ENCODE measurements at regions not wholly inside any gene's neighbourhood (a gene's known extent, or its start where the extent isn't known, plus 50 kb on each side); places are given as distances from the start of the nearest gene placed in this dataset.

GRCh38 chr6:104320896-104321295 is 538.8 kb downstream of the HACE1 start:
- no peak overlapping the region for H3K9ac ChIP-seq
- no peak overlapping the region for H2AFZ ChIP-seq (ENCODE audit: low read depth)
- no peaks in the 10 kb centered on the region for H4K20me1 ChIP-seq (ENCODE audit: insufficient read depth)
- H3F3A ChIP-seq (replicated peaks; ENCODE audit: insufficient read depth), result no peaks in the 10 kb centered on the region
- CTCF ChIA-PET, result no interaction called here
- WGBS (ENCODE audit: low lambda C conversion rate), result 34% methylated on average over 4 of the region's 4 CpGs
- TF ChIP-seq, protein P1, sequence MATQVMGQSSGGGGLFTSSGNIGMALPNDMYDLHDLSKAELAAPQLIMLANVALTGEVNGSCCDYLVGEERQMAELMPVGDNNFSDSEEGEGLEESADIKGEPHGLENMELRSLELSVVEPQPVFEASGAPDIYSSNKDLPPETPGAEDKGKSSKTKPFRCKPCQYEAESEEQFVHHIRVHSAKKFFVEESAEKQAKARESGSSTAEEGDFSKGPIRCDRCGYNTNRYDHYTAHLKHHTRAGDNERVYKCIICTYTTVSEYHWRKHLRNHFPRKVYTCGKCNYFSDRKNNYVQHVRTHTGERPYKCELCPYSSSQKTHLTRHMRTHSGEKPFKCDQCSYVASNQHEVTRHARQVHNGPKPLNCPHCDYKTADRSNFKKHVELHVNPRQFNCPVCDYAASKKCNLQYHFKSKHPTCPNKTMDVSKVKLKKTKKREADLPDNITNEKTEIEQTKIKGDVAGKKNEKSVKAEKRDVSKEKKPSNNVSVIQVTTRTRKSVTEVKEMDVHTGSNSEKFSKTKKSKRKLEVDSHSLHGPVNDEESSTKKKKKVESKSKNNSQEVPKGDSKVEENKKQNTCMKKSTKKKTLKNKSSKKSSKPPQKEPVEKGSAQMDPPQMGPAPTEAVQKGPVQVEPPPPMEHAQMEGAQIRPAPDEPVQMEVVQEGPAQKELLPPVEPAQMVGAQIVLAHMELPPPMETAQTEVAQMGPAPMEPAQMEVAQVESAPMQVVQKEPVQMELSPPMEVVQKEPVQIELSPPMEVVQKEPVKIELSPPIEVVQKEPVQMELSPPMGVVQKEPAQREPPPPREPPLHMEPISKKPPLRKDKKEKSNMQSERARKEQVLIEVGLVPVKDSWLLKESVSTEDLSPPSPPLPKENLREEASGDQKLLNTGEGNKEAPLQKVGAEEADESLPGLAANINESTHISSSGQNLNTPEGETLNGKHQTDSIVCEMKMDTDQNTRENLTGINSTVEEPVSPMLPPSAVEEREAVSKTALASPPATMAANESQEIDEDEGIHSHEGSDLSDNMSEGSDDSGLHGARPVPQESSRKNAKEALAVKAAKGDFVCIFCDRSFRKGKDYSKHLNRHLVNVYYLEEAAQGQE (IDR thresholded peaks at IDR 0.05; ENCODE audit: low read depth, low read length), result no peak
- TF ChIP-seq MXI1 (IDR thresholded peaks at IDR 0.05; ENCODE audit: low read depth, low read length), result no peak
- no peak for TF ChIP-seq MEF2A (IDR thresholded peaks at IDR 0.05; ENCODE audit: borderline replicate concordance, low read depth)
- TF ChIP-seq TCF12 (IDR thresholded peaks at IDR 0.05), result no peak
- TF ChIP-seq, protein P2, sequence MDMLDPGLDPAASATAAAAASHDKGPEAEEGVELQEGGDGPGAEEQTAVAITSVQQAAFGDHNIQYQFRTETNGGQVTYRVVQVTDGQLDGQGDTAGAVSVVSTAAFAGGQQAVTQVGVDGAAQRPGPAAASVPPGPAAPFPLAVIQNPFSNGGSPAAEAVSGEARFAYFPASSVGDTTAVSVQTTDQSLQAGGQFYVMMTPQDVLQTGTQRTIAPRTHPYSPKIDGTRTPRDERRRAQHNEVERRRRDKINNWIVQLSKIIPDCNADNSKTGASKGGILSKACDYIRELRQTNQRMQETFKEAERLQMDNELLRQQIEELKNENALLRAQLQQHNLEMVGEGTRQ (IDR thresholded peaks at IDR 0.05; ENCODE audit: borderline replicate concordance, low read depth, low read length), result no peak
- no peak for TF ChIP-seq YY1 (IDR thresholded peaks at IDR 0.05; ENCODE audit: low read depth)
- no peak for TF ChIP-seq USF1 (IDR thresholded peaks at IDR 0.05; ENCODE audit: borderline replicate concordance, low read depth)
- TF ChIP-seq RCOR1 (IDR thresholded peaks at IDR 0.05; ENCODE audit: low read length), result no peak
- no peak for TF ChIP-seq FOXM1 (IDR thresholded peaks at IDR 0.05; ENCODE audit: low read depth)
- TF ChIP-seq CTCF (IDR thresholded peaks at IDR 0.05), result no peak
- TF ChIP-seq NRF1 (IDR thresholded peaks at IDR 0.05; ENCODE audit: low read depth, low read length), result no peak
- TF ChIP-seq RFX5 (IDR thresholded peaks at IDR 0.05; ENCODE audit: low read length), result no peak
- TF ChIP-seq RXRA (IDR thresholded peaks at IDR 0.05; ENCODE audit: borderline replicate concordance, low read depth), result no peak
- TF ChIP-seq, protein P3, sequence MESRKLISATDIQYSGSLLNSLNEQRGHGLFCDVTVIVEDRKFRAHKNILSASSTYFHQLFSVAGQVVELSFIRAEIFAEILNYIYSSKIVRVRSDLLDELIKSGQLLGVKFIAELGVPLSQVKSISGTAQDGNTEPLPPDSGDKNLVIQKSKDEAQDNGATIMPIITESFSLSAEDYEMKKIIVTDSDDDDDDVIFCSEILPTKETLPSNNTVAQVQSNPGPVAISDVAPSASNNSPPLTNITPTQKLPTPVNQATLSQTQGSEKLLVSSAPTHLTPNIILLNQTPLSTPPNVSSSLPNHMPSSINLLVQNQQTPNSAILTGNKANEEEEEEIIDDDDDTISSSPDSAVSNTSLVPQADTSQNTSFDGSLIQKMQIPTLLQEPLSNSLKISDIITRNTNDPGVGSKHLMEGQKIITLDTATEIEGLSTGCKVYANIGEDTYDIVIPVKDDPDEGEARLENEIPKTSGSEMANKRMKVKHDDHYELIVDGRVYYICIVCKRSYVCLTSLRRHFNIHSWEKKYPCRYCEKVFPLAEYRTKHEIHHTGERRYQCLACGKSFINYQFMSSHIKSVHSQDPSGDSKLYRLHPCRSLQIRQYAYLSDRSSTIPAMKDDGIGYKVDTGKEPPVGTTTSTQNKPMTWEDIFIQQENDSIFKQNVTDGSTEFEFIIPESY (IDR thresholded peaks at IDR 0.05; ENCODE audit: borderline replicate concordance, low read depth), result no peak
- TF ChIP-seq CHD2 (IDR thresholded peaks at IDR 0.05; ENCODE audit: low read length, partially characterized antibody), result no peak
- TF ChIP-seq JUND (IDR thresholded peaks at IDR 0.05), result no peak
- H3K9me2 ChIP-seq, result no peaks in the 10 kb centered on the region
- no peak overlapping the region for H3K4me3 ChIP-seq (ENCODE audit: low read depth in 2 of 2, low read length in 1 of 2)
- H3K9me3 ChIP-seq, result no peaks in the 10 kb centered on the region
- DNase-seq, result no peak
- H3K4me1 ChIP-seq (ENCODE audit: control insufficient read depth in 1 of 2, insufficient read depth in 2 of 2, low read depth in 1 of 2, low read length in 1 of 2), result peaks cover 0 to 7% of the 10 kb centered on the region in 2 experiments; a peak in 2 of 4 replicates
- no peak overlapping the region for H3K4me2 ChIP-seq
- no peak overlapping the region for H3K27ac ChIP-seq (ENCODE audit: low read depth in 2 of 2, low read length in 1 of 2)
- POLR2A ChIA-PET, result no interaction called here
- H3K27me3 ChIP-seq (ENCODE audit: insufficient read depth), result no peaks in the 10 kb centered on the region
- no peaks in the 10 kb centered on the region for H3K79me2 ChIP-seq (ENCODE audit: insufficient read depth)
- H3K36me3 ChIP-seq (replicated peaks in 1 of 2; ENCODE audit: control insufficient read depth in 1 of 2, insufficient read depth in 2 of 2, low read length in 1 of 2), result no peaks in the 10 kb centered on the region
